ENCODE measurements at regions not wholly inside any gene's neighbourhood (a gene's known extent, or its start where the extent isn't known, plus 50 kb on each side); places are given as distances from the start of the nearest gene placed in this dataset.

DNA sequence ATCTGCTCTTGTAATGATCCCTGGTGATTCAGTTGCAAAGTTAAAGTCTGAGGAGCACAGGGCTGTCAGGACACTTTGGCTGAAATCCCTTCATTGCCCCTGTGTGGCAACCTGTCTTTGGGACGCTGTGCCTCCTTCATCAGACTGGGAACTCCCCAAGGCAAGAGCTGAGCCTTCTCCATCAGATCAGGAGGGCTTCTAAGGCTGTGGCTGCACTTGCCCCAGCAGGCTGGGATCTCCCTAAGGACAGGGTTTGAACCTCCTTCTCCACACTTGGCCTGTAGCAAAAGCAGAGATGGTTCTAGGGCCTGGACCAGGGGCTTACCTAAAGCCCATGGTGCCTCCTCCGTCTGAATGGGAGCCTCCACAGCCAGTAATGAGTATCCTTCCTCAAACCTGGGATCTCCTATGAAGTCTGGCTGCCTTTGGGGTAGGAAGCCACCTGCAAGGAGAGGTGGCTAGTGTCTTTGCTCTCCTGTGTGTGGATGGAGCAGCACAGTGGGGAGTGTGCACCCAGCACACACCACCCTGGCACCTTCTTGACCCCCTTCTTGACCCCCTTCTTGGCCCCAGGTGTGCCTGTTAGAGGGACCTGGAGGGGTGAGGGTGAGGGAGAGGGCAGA is 79.0 kb upstream of the NKD1 start:
- DNase-seq = no peak

GRCh38 chr16:50468749-50469078 is 79.5 kb upstream of the NKD1 start:
- no peak for DNase-seq

GRCh38 chr16:50467943-50468748 is 80.0 kb upstream of the NKD1 start:
- DNase-seq = peak; percentile 79

DNA sequence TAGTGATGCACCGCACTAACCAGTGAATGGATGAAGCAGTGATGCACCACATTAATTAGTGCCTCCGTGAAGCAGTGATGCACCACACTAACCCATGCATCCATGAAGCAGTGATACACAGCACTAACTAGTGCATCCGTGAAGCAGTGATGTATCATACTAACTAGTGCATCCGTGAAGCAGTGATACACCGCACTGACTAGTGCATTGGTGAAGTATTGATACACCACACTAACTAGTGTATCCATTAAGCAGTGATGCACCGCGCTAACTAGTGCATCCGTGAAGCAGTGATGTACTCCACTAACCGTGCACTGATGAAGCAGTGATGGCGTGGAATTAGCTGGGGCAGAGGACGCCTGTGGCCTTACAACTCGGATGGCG is 80.6 kb upstream of the NKD1 start:
- DNase-seq = no peak

DNA sequence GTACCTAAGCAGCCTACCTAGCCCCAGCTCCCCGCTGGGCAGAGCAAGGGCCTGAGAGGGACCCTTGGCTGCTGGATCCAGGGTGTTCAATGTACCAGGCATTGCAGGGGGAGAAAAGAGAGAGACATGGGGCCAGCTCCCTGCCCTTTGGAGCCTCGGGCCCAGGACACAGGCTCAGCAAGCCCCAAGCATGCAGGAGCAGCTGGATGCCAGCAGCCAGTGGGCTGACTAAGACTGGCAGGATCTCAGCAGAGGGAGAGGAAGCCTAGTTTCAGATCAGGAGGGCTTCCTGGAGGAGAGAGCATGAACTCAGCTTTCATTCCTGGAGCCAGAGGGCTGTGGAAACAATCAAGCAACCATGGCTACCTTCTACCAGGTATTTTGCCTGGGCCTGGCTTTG is 82.0 kb upstream of the NKD1 start:
- no peak for DNase-seq

DNA sequence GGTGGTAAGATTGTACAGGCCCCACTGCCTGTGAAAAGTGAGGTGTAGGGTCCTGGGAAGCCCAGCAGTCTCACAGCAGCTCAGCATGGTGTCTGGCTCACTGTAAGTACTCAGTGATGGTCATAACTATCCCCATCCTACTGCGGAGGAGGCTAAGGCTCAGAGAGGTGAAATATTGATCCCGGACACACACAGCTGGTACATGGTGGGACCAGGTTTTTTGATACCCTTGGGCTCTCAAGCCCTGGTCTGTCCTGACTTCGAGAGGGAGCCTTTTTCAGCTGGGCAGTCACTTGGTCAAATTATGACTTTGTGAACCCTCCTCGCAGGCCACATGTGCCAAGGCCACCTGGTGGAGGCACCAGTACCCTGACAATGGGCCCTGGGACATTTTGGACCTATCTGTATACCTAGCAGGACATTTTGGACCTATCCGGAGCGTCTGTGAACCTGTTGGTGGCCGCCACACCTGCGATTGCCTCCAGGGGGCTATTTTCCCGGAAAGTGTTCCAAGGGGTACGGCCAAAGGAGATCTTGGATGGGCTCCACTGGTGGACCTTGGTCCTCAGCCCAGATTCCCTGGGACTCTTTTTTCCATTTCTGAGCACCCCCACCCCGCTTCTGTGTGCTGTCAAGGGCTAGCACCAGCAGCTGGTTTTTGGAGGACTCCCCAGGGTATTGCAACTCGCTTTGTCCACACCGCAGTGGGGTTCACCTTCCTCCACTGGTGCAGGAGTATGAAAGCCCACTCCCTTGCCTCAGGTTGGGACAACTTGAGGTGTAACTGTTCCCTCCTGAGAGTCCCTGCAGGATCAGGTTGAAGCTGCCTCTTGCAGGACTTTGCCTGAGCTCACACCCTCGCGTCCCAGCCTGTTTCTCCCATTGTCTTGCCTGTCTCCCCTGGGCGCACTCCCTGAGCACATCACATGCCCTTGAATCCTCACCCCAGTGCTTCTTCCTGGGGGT is 83.6 kb upstream of the NKD1 start:
- DNase-seq = no peak

DNA sequence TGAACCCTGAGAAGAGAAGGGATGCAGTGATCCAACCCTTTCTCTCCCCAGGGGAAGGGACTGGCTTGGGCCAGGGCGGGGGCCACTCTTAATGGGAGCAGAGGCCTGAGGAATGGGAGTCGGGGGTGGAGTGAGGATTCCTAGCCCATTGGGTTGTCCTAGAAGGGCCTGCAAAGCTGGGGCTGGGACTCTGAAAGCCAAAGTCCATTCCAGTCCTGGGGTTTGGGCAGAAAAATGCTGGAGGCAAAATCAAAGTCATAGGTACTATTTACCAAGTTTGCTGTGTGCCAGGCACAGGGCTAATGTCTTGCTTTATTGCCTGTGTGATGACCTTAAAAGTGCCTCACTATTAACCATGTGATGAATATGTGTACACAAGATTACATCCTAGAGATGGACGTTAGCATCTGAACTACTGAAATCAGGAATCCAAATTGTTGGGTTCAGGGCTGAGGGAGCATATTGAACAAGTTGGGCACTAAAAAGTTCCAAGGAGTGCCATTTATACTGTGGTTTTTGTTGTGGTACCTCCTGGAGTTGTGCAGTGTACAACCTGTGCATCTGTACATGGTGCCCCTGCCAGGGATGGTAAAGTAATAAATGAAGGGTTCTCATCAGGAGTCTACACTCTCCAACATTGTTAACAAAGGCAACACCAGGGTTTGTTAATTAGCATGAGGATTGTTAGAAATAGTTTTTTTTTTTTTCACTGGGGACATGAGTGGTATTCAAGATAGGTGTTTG is 84.4 kb upstream of the NKD1 start:
- DNase-seq = no peak

DNA sequence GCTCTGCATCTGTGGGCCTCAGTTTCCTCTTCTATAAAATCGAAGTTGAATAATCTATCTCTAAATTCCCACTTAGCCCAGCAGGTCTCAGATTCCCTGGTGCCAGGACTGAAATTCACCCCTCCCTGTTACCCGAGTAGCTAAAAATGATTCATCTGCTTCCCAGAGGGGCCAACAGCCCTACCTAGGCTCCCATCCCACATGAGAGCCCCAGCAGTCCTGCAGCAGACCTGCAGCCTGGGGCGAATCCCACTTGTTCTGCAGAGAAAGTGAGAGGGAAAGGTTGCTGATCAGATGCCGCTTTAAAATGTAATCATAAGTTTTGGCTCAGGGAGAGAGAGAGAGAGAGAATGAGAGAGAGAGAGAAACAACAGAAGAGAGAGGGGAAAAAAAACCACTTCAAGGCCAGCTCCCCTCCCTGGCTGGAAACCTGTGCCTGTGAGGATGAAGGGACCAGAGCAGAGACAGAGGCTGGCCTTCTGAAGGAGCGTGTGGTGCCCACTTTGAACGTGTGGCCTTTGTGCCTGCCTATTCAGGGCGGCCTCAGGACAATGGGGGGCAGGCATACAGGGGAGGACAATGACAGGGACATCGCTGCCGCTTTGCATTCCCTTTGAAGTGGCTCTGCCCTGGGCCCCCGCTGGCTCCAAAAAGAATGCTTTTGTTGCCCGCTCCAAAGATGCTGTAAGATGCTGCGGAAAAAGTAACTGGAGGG is 85.2 kb upstream of the NKD1 start:
- DNase-seq = no peak

DNA sequence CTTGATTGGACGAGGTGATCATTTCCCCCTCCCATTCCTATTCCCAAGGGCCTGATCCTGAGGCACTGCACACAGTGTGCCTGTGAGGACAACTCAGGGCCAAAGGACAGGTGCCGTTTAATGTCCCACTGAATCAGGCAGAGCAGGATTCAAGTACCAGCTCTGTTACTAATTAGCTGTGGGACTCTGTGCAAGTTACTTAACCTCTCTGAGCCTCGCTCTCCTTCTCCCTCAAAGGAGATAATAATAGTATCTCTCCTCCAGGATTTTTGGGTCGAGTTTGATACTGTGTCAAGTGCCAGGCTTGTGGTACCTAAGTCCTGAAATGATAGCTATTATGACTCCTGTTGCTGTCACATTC is 86.8 kb upstream of the NKD1 start:
- DNase-seq = no peak

GRCh38 chr16:50460538-50461399 is 87.4 kb upstream of the NKD1 start:
- DNase-seq = no peak

DNA sequence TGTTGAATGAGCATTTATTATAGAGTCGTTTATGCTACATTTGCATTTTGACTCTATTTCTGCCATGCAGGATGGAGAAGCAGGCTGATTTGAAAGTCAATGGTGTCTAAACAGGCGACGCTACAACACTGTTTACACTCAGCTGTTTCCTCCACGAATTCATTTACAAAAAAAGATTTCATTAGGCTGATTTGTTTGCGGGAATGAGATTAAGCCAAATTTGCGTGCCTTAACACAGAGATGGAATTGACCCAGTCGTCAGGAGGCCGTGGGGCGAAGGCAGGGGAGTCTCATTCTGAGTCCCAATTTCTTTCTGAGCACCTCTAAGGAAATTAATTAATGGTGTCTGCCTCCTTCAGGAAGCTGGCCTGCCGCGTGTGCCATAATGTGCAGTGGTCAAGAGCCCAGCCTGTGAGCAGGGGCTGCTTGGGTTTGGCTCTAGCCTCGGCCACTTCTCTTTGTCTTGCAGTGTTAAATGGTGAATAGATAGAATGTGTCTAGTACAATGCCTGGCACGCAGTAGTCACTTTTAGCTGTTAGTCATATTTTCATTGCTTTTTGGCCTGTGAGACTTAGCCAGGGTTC is 88.6 kb upstream of the NKD1 start:
- DNase-seq = no peak

DNA sequence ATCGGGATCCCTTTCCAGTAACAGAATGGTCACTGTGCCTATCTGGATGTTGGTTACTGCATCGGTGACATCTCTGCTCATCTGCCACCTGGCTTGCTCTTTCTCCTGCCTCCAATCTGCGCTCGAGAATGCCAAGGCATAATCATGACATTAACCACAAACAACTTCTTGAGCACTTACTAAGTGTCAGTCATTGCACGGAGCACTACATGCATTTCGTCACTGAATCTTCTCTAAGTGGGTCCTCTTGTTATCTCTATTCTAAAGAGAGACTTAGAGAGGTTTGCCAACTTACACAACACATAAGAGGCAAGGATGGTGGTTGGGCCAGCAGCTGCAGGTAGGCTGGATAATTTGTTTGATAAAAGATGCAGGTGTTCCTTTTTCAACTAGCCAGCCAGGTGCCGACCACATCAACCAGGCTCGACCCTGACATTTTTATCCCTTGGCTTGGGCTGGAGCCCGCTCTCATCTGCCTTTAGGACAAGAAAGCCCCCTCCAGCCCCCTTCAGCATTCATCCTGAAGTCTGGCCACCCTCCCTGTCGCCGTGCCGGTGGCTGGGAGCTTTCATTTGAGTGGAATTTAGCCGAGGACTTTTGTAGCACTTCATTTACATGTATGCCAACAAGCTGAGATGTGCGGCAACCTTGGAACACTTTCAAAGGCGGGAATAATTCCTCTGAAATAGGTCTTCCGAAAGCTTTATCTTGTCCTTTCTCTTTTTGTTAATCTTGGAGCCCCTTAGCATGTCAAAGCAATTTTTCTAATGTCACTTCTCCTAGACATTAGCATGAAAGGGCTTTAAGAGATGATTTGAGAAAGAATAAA is 89.3 kb upstream of the NKD1 start:
- DNase-seq = peak; percentile 90

GRCh38 chr16:50457979-50458491 is 89.2 kb upstream of the BRD7 start:
- DNase-seq = no peak

- DNase-seq = no peak
Observed at GRCh38 chr16:50457423-50457822, 88.6 kb upstream of the BRD7 start.

GRCh38 chr16:50455288-50455845 is 86.6 kb upstream of the BRD7 start:
- no peak for DNase-seq

DNA sequence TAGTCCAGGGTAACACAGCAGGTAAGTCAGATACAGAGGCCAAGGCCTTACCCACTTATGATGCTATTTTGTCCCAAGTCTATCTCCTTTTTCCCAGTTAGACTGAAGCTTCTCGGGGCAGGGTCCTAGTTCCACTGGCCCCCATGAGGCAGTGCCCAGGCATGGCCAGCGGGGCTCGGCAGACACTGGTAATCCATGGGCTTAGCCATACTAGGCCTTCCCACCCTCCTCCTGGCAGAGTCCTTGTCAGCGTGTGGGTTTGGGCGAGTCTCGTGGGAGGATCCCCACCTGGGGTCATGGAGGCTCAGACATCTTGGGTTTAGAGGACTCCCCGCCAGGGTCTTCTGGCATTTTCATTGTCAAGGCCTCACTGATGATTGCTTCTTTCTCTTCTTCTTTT is 84.7 kb upstream of the BRD7 start:
- no peak for DNase-seq

DNA sequence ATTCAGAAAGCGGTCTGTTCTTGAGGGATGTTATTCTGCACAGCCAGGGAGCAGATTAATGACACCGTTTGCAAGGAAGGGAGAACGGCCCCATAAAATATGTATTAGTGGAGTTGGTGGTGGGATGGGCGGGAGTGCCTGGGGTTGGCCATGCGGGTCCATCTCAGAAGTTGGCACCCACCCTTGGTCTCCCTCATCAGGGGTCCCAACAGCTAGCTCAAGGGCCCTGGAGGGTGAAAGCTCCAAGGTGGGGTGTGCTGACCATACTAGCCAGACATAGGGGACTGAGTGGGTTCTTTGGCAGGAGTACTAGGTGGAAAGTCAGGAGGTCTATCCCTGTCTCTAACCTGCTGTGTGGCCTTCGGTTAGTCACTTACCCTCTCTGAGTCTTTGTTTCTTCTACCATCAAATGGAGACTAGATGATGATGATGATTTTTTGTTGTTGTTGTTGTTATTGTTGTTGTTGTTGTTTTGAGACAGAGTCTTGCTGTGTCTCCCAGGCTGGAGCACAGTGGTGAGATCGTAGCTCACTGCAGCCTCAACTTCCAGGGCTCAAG is 83.2 kb upstream of the BRD7 start:
- DNase-seq = no peak

GRCh38 chr16:50450957-50451356 is 82.2 kb upstream of the BRD7 start:
- no peak for DNase-seq

DNA sequence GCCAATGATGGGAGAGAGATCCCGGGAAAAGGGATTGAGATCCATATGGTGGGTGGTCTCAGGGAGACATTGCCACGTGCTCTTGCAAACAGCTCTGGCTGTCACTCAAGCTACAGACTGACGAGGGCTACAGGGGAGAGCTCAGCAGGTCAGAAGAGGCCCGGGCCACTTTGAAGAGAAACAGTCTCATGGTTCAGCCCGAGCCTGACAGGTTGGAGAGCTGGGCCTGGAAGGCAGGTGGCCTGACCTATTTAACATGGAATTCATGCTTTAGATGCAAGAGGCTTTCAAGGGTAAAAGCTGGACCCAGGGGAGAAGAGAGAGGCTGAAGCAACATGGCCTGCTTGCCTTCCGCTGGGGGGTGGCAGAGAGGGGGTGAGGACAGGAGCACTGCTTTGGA is 81.0 kb upstream of the BRD7 start:
- no peak for DNase-seq

All from NCI-H1105 (cell line).